Epithelial cell of proximal tubule (primary cell): ENCODE measurements at regions not wholly inside any gene's neighbourhood (a gene's known extent, or its start where the extent isn't known, plus 50 kb on each side); places are given as distances from the start of the nearest gene placed in this dataset.

Experiments
- DNase-seq: peaks from one replicate; pipeline ENCODE4 v3.0.0-alpha.2; 2011; ENCODE audit warnings: low read depth
- H3K4me3 ChIP-seq: 2 replicates; pipeline ENCODE4 v1.5.1; 2011; ENCODE audit warnings: low read depth, mild to moderate bottlenecking, low read length
- CTCF ChIP-seq: conservative IDR thresholded peaks from 2 replicates; pipeline ENCODE4 v1.5.1; 2012; ENCODE audit warnings: low read depth, mild to moderate bottlenecking, low read length

GRCh38 chr13:95352486-95352885, 51.2 kb upstream of the ABCC4 start:
- TF ChIP-seq CTCF: peak; percentile 34
- DNase-seq: no peak
- H3K4me3 ChIP-seq: no peak overlapping the region

GRCh38 chr13:95354156-95354555, 52.9 kb upstream of the ABCC4 start:
- no peak overlapping the region for H3K4me3 ChIP-seq
- no peak for TF ChIP-seq CTCF
- DNase-seq: no peak

- DNase-seq: no peak
- TF ChIP-seq CTCF: no peak
Measured at GRCh38 chr13:95354680-95355487, 53.6 kb upstream of the ABCC4 start.

GRCh38 chr13:95355494-95355893, 54.2 kb upstream of the ABCC4 start:
- H3K4me3 ChIP-seq: no peak overlapping the region
- TF ChIP-seq CTCF: no peak
- no peak for DNase-seq

More at GRCh38 chr13:95354680-95355487, 53.6 kb upstream of the ABCC4 start:
- H3K4me3 ChIP-seq: no peak overlapping the region

- DNase-seq: no peak
- no peak for TF ChIP-seq CTCF
- H3K4me3 ChIP-seq: no peak overlapping the region
Measured at GRCh38 chr13:95356916-95357315, 55.7 kb upstream of the ABCC4 start.

GRCh38 chr13:95357875-95358274, 56.6 kb upstream of the ABCC4 start:
- no peak for TF ChIP-seq CTCF
- no peak for DNase-seq
- H3K4me3 ChIP-seq: no peak overlapping the region

GRCh38 chr13:95360052-95360451, 58.8 kb upstream of the ABCC4 start:
- DNase-seq: no peak
- TF ChIP-seq CTCF: no peak
- no peak overlapping the region for H3K4me3 ChIP-seq
